Inflammatory macrophage (primary cell): ENCODE measurements at regions not wholly inside any gene's neighbourhood (a gene's known extent, or its start where the extent isn't known, plus 50 kb on each side); places are given as distances from the start of the nearest gene placed in this dataset.
"Not testable (repeated sequence)": the region's sequence is repeated elsewhere in the genome, so short reads cannot be mapped to it uniquely, and the experiment has no call there.

Source experiments
- DNase-seq, 2 donors: peaks; one replicate each; pipeline ENCODE4 v3.0.0-alpha.2; 2020 to 2022

- no peak for DNase-seq
These were observed 286.2 kb upstream of the VWC2 start for GRCh38 chr7:49486974-49487829.

- DNase-seq = no peak
These were observed 285.7 kb upstream of the VWC2 start for GRCh38 chr7:49487830-49488140.

GRCh38 chr7:49488573-49488972, 284.9 kb upstream of the VWC2 start:
- no peak for DNase-seq

- no peak for DNase-seq
These were observed 276.0 kb upstream of the VWC2 start for GRCh38 chr7:49497471-49497870.

- DNase-seq = no peak
These were observed 272.7 kb upstream of the VWC2 start for GRCh38 chr7:49500741-49501140.

- DNase-seq = not testable (repeated sequence)
These were observed 266.2 kb upstream of the VWC2 start for GRCh38 chr7:49507206-49507605.

GRCh38 chr7:49513911-49514310, 259.5 kb upstream of the VWC2 start:
- DNase-seq = peak in 1 of 2 donors; percentile 24

GRCh38 chr7:49520951-49521350, 252.5 kb upstream of the VWC2 start:
- DNase-seq = no peak

- DNase-seq = no peak
These were observed 251.3 kb upstream of the VWC2 start for GRCh38 chr7:49522111-49522510.

GRCh38 chr7:49523870-49524269, 249.6 kb upstream of the VWC2 start:
- DNase-seq = no peak

GRCh38 chr7:49527182-49527581, 246.3 kb upstream of the VWC2 start:
- DNase-seq = no peak

- DNase-seq = no peak
These were observed 243.0 kb upstream of the VWC2 start for GRCh38 chr7:49530481-49530880.

- no peak for DNase-seq
These were observed 209.6 kb upstream of the VWC2 start for GRCh38 chr7:49563693-49564378.

GRCh38 chr7:49564379-49564714, 209.1 kb upstream of the VWC2 start:
- no peak for DNase-seq

- no peak for DNase-seq
These were observed 195.9 kb upstream of the VWC2 start for GRCh38 chr7:49577576-49577975.

GRCh38 chr7:49579408-49579807, 194.0 kb upstream of the VWC2 start:
- DNase-seq = no peak

GRCh38 chr7:49580000-49580399, 193.4 kb upstream of the VWC2 start:
- no peak for DNase-seq

GRCh38 chr7:49580761-49581160, 192.7 kb upstream of the VWC2 start:
- DNase-seq = peak in 1 of 2 donors; percentile 63

GRCh38 chr7:49583440-49583839, 190.0 kb upstream of the VWC2 start:
- DNase-seq = no peak

- peak in 1 of 2 donors; percentile 32 for DNase-seq
These were observed 176.5 kb upstream of the VWC2 start for GRCh38 chr7:49596701-49597491.

- peak; percentile 33 to 39 for DNase-seq
These were observed 175.6 kb upstream of the VWC2 start for GRCh38 chr7:49597805-49598204.

- no peak for DNase-seq
These were observed 161.5 kb upstream of the VWC2 start for GRCh38 chr7:49611951-49612350.

- no peak for DNase-seq
These were observed 159.7 kb upstream of the VWC2 start for GRCh38 chr7:49613759-49614158.

- DNase-seq = not testable (repeated sequence)
These were observed 158.5 kb upstream of the VWC2 start for GRCh38 chr7:49614974-49615373.
